Kasumi-1 (cell line): ENCODE measurements at regions not wholly inside any gene's neighbourhood (a gene's known extent, or its start where the extent isn't known, plus 50 kb on each side); places are given as distances from the start of the nearest gene placed in this dataset.
"Not testable (repeated sequence)": the region's sequence is repeated elsewhere in the genome, so short reads cannot be mapped to it uniquely, and the experiment has no call there.

Experiments
- DNase-seq, 2 experiments: peaks; one replicate each; lab custom pipeline; 2025; lab: John Stamatoyannopoulos, UW

DNA sequence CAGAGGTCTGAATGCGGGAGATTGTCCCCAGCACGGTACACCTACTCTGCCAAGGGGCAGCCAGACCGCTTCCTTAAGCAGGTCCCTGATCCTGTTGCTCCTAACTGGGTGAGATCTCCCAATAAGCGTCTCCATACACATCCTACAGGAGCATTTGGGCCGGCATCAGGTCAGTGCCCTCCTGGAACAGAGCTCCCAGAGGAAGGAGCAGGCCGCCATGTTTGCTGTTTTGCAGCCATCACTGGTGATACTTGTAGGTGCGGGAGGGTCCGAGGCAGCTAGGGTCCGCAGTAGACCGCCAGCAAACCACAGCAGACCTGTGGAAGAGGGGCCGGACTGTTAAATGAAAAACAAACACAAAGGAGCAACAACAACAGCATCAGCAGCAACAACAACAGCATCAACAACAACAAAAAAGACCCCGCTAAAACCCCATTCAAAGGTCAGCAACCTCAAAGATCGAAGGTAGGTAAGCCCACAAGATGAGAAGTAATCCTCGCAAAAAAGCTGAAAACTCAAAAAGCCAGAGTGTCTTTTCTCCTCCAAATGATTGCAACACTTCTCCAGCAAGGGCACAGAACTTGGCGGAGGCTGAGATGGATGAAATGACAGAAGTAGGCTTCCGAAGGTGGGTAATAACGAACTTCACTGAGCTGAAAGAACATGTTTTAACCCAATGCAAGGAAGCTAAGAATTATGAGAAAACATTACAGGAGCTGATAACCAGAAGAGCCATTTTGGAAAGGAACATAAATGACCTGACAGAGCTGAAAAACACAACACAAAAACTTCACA, 79.0 kb upstream of the CDH7 start:
- no peak for DNase-seq

DNA sequence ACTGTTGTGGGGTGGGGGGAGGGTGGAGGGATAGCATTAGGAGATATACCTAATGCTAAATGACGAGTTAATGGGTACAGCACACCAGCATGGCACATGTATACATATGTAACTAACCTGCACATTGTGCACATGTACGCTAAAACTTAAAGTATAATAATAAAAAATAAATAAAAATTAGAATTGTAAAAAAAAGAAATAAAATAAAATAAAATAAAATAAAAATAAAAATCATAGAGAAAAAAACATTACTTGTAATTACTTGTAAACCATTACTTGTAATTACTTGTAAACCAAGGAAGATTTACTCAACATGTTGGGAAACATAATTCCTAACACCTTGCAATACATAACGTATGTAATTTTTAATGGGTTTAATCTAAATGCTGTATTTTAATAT, 80.7 kb upstream of the CDH7 start:
- DNase-seq: not testable (repeated sequence)

DNA sequence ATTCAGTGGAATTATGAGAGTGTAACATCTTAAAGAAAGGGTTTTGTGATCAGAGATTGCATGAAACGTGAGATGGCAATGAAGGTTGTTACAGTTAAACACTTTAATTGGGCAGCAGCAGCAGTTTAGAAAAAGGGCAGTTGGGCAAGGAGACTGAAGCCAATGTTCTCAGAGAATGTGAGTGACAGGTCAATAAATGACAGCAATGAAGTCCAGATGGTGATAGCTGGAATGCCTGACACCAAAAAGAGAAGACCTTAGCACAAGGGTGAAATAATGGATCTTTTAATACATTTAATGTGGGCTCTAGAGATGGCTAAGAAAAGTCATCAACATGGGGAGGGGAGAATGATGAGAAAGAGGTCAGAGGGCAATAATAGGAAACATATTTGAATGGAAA, 89.4 kb upstream of the CDH7 start:
- no peak for DNase-seq

DNA sequence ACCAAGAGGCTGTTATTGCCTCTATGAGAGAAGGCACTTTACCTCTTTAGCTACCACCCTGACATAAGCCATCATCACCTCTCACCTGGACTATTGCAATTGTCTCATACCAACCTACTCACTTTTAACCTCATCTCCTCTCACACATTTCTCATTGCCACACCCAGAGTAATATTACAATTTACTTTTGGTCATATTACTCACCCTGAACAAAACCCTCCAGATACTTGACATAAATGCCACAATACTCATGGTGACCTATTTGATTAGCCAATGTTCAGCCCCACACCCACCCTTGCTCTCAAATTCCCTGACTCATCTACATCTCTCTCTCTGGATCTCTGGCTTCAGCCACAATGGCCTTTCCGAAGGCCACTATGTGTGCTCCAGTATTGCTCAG, 90.9 kb upstream of the CDH7 start:
- no peak for DNase-seq

DNA sequence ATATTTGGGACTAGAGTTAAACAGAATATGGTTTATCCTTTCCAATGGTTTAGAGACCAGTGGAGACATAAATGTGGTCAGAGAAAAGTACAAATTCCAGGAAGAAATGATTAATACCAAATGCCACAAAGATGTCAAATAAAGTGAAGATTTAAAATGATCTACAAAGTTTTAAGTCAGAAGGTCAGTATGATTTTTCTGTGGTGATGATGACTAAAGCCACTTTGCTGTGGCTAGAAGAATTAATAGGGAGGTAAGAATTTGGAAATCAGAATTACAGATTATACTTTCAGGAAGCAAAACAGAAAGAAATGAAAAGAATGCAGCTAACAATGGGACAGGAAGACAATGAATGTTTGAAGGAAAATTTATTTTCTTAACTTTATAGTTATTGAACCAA, 91.5 kb upstream of the CDH7 start:
- no peak for DNase-seq

DNA sequence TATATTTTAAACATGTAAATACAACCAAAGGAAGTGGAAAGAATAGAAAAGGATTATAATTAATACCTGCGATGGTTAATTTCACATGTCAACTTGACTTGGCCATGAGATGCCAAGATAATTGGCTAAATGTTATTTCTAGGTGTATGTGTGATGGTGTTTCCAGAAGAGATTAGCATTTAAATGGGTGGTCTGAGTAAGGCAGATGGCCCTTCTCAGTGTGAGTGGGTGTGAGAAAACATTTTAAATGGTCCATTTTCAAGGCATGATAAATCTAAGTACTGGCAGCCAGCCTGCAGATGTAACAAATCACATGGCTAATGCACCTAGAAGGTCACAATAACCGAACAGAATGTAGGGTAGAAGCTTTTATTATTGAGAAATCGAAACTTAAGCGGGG, 99.6 kb upstream of the CDH7 start:
- no peak for DNase-seq

DNA sequence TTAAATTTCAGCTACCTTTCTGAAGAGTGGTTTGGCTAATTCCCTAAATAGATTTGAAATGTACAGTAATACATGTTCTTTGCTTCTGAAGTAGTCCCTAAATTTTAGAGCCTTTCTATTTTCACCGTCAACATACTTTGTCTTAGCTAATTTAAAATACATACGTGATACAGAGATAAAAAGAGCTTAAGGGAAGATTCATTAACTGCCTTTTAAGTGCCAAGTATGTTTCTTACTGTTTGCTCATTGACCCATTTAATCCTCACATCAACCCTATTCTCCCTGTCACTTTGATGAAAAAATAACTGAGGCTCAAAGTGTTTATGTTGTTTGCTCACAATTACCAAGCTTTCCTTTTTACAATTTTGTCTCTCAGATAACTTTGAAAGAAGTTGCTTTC, 118.6 kb upstream of the CDH7 start:
- DNase-seq: no peak

DNA sequence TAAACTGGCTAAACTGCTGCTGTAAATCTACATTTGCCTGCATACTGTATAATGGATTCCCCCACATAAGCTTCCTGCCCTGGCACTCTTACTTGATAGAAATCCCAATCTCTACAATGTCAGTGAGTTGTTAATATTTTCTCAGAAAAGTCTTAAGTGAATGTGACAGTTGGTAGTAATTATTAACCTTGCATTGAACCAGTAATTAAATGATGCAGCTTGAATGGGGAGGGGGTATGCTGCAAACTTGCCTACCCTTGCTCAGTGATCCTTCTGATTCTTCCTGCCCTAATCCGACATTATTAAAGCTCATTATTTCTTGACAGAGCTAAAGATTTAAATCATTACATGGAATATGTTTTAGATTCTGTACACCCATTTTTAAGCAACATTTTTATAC, 119.0 kb upstream of the CDH7 start:
- no peak for DNase-seq

DNA sequence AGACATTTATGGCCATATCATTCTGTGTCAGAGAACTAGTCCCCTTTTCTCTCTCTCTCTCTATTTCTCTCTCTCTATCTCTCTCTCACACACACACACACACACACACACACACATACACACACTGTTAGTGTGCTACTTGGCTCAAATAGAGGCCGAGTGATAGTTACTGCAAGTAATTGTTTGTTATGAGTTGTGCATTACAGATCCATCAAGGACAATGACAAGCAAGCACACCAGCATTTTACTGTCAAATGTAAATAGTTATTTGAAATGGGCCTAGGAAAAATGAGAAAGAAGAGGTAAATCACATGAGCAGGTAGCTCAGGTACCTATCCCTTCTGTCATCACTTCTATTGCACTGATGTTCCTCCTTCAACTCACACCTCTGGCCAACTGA, 122.4 kb upstream of the CDH7 start:
- DNase-seq: no peak

DNA sequence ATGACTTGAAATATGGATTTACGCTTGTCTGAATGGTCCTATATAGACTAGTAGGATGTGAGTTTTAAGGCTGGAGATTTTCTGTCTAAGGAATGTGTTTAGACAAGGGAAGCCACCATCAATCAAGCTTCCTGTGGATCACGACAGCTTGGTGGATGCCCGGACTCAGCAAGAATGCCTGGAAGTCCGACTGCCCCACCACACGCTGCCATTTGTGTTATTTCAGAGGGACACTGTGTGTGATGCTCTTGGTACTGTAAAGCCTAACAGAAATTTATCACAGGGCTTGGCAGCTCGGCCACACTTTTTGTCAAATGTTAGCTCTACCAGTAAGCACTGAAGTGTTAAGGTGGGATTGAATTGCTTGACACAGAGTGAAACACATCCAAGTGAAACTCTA, 127.1 kb upstream of the CDH7 start:
- DNase-seq: no peak

DNA sequence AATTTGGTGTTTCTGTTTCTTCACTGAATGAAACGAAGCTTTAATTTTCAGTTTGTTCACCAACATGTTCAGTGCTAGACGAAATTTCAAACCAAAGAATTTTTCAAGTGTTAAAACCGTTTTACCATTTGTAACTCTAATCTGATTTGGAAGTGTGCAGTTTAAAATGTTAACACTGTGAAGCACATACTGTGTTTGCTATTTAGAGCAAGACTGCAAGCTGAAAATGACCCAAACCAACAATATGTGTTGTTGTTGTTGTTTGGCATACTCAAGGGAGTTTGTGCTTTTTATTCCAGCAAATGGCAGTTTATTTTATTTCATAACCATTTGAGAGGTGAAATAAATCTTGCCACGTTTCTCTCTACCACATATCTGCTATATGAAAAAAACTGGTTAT, 128.4 kb upstream of the CDH7 start:
- DNase-seq: no peak

DNA sequence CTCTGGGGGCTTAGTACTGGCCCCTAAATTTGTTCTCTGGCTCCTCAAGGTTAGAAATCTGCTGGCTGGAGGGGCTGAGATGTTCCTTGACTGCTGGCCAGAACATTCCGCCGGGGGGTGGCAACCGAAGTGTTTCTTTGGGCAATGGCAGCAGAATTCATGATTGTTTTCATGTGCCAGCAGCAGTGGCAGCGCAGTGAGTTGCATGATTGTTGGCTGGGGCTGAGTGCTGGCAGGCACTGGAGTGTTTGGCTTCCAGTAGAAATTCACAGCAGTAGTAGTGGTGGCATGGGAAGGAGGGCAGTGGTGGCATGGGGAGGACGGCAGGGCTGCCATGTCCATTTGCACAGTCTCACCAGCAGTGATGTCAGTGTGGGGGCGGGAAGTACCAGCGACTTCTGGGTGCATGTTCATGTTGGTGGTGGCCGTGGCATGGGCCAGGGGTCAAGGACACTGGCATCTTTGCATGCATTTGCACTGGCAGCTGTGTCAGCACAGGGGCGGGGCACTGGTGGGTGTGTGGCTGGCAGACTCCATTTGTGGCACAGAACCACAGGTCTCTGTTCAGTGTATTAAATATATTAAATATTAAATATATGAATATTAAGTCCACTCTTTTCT, 130.6 kb upstream of the CDH7 start:
- DNase-seq: no peak

DNA sequence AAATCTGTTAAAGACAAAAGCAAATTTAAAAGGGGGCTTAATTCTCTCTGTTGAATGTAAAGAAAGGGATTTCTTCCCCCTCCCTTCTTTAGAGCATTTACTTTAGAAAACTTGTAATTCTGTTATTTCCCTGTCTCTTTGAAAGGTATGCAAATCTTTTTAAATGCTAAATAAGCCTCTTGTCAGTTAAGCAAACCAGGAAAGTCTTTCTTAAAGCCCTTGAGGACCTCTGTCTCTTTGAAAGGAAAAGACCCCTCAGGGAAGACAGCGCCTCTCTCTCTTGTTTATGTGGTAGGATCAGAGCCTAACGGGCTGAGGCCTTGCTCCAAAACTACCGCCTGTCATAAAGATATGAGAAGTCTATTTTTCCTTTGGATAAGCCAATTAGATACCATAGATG, 139.9 kb upstream of the CDH7 start:
- no peak for DNase-seq

DNA sequence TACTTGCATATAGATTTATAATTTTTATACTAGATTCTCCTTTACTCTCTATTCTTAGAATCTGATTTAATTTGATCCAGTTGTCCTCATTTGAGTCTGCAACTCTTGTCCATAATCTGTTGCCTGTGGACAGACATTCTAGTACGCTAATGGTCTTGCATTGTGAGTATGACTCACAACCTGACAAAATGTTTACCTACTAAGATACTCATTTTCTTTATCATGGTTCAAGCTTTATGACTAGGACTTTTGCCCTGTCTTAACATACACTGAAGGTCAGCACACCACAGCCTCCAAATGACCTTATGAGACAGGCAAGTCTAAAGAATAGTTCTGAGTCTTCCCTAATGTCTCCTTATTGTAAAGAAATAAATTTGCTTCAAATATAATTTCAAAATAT, 142.3 kb upstream of the CDH7 start:
- DNase-seq: no peak

DNA sequence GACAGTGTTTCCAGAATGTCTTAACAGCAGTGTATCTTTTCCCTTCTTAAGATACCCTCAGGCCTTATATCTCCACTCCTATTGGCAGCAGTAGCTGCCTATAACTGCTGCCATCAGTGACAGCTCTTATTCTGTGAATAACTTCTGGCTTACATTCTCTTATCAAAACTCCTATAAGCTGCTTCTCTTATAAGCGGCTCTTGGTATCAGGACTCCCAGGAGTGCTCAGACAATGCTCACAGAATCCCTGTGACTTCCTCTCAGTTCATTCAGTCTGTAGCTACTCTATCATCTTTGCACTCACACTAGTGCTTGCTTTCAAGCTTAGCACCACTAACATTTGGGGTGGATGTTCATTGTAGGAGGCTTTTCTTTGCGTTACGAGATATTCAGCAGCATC, 143.7 kb upstream of the CDH7 start:
- DNase-seq: no peak

DNA sequence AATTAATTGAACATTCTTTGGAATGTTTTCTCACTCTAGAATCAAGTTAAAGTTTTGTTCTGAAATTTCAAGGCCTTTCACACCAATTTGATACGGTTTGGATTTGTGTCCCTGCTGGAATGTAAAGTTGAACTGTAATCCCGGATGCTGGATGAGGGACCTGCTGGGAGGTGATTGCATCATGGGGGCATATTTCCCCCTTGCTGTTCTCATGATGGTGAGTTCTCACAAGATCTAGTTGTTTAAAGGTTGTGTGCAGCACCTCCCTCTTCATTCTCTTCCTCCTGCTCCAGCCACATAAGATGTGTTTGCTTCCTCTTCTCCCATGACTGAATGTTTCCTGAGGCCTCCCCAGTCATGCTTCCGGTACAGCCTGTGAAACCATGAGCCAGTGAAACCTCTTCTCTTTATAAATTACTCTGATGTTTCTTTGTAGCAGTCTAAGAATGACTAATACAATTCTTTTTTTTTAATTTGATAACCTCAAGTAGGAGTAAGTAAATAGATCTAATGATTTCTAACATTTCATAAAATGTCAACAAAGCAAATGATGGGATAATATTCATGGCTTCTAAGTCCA, 144.2 kb upstream of the CDH7 start:
- peak; percentile 84 to 90 for DNase-seq

DNA sequence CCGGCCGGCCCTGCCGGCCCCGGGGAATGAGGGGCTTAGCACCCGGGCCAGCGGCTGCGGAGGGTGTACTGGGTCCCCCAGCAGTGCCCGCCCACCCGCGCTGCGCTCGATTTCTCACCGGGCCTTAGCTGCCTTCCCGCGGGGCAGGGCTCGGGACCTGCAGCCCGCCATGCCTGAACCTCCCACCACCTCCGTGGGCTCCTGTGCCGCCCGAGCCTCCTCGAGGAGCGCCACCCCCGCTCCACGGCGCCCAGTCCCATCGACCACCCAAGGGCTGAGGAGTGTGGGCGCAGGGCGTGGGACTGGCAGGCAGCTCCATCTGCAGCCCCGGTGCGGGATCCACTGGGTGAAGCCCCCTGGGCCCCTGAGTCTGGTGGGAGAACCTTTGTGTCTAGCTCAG, 145.5 kb upstream of the CDH7 start:
- not testable (repeated sequence) for DNase-seq

DNA sequence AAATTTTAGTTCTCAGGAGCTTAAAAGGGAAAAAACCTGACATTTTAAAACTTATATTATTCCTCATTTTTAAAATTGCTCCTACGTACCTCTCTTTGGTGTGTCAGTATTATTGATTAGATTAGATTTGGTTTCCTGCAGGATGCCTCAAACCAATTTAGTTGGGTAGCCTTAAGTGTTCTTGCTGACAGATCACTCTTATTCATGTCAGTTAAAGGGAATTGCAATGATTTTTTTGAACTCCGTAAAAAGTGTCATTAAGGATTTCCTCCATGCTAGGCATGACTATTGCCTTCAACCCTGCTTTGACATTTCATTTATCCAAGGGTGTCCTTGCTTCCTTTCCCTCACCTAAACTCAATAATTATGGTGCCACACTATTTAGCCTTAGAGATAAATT, 149.0 kb upstream of the CDH7 start:
- no peak for DNase-seq

DNA sequence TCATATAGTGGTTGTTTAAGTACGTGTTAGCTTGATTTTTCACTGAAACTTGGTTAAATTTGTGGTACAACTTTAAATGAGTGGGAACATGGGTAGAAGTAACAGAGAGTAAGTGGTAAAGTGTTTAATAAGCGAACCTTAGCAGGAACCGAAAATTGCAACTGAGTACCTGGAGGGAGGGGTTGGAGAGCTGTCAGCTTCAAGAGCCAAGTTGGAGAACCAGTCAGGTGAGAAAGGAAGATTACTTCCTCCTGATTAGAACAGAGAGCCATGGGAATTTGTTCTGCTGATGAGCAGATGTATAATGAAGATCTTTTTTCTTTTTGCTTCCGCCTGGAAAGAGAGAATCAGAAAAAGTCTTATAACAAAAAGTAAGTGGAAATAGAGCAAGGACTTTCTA, 158.4 kb upstream of the CDH7 start:
- DNase-seq: no peak

DNA sequence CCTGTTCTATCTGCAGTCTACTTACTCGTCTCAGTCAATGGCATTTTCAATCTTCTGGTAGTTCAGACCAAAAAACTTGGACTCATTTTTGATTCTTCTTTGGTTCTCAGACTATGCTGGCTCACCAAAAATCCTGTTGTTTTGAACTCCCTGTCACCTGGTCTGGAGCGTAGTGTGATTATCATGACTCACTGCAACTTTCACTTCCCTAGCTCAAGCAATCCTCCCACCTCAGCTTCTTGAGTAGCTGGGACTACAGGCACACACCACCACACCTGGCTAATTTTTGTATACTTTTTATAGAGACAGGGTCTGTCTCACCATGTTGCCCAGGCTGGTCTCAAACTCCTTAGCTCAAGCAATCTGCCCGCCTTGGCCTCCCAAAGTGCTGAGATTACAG, 163.3 kb upstream of the CDH7 start:
- DNase-seq: no peak

DNA sequence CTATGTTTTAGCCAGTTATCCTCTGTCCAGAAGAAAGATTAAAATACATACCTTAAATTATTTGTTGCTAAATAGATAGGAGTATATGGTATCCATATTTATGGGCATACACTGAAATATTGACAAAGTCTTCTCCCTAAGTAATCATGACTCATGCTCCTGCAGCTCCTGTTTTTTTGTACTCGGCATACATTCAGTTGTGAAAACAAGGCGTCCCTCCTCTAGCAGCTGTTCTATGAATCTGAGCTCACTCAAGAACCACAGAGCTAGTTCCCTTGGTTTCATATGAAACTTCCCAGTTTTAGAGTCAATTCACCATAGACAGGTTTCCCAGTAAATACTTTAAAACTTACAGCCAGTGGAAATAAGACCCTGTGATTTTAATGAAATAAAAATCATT, 168.7 kb upstream of the CDH7 start:
- not testable (repeated sequence) for DNase-seq

DNA sequence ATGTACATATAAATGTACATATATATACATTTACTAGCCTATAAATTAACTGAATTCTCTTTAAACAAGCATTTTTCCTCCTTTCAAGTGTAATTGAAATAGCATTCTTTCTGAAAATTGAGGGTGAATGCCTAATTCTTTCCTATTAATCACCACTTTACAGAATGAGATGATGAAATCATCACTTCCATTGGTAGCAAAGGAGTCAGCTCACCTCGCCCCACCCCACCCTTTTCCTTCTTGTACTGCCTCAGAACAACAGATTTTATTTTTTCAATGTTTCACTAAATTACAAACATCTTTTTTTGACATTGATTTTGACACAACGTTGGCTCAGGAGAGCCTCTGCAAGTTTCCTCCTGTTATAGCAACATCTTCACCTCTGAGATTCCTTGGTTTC, 181.9 kb upstream of the CDH7 start:
- DNase-seq: no peak

DNA sequence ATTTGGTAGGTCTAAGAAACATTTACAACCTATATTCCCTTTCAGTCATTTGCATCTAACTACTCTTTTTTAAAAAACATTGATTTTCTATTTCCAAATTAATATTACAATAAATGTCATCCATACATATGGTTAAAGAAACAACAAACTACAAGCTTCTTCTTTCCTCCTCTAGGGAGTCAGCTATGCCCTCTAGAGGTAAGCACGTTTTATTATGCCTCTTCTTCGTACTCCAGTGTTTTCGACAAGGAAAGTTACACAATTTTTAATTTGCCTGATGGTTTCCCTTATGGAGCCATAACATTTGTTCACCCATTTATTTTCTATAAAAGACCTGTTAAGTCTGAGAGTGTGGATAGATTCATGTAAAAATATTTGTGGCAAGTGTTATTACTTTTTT, 183.4 kb upstream of the CDH7 start:
- peak; percentile 79 to 87 for DNase-seq

DNA sequence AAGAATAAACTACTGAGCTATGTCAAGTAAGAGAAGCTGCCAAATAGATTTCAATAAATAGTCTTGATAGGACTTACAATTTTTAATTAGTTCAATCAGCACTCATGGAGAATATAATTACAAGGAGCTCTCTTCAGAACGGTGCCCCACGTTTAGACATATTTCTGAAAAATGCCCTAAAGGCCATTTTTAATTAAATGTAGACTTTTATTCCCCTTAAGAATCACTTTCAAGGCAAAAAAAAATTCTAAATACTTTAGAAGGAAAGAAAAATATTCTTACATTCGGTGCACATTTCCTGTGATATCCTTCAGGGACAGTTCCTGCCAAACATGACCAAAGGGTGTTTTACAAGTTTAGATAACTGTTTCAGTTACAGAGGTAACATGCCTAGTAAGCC, 202.5 kb upstream of the CDH7 start:
- no peak for DNase-seq
